ENCODE measurements at regions not wholly inside any gene's neighbourhood (a gene's known extent, or its start where the extent isn't known, plus 50 kb on each side); places are given as distances from the start of the nearest gene placed in this dataset.
"Not testable (repeated sequence)": the region's sequence is repeated elsewhere in the genome, so short reads cannot be mapped to it uniquely, and the experiment has no call there.

GRCh38 chr4:189185810-189186432, 754.8 kb upstream of the FRG1 start:
- DNase-seq (ENCODE audit: low read depth): no peak

GRCh38 chr4:189187531-189188052, 753.1 kb upstream of the FRG1 start:
- DNase-seq (ENCODE audit: low read depth): no peak

GRCh38 chr4:189198624-189199023, 742.0 kb upstream of the FRG1 start:
- DNase-seq (ENCODE audit: low read depth): no peak

DNA sequence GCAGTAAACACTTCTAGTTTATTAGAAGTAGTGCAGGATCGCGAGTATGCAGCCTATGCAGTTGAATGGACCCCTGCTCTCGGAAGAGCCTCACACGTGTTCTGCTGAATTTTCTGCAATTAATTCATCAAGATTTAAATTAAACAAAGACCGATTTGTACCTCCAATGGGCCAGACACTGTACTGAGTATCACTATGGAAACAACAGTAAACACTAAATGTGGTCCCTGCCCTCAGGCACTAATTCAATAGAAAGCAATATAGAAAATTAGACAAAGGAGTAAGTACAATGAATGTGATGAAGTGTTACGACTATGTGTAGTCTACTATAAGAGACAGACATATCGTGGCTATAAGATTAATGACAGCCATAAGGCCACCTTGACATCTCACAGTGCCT, 740.3 kb upstream of the FRG1 start:
- no peak for DNase-seq (ENCODE audit: low read depth)

- no peak for DNase-seq (ENCODE audit: low read depth)
These were observed 738.3 kb upstream of the FRG1 start for GRCh38 chr4:189202182-189202868.

DNA sequence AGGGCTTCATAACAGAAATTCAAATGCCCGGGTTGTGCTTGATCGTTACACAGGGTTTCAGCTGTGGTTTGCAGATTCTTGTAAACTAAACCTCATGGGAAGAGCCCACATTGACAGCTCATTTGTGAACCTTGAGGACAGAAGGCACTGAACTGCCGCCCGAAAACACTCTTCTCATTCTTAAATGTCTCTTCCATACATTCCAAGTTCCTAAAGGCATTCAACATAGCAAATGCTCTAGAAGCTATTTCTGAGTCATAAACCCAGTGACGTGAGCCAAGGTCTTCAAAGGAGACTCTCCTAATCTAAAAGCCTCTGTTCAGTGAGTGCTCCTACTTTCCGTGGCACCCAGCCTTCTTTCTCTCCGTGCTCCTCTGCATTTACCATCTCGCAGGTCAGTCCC, 737.8 kb upstream of the FRG1 start:
- DNase-seq (ENCODE audit: low read depth): no peak

GRCh38 chr4:189204616-189205015, 736.1 kb upstream of the FRG1 start:
- no peak for DNase-seq (ENCODE audit: low read depth)

DNA sequence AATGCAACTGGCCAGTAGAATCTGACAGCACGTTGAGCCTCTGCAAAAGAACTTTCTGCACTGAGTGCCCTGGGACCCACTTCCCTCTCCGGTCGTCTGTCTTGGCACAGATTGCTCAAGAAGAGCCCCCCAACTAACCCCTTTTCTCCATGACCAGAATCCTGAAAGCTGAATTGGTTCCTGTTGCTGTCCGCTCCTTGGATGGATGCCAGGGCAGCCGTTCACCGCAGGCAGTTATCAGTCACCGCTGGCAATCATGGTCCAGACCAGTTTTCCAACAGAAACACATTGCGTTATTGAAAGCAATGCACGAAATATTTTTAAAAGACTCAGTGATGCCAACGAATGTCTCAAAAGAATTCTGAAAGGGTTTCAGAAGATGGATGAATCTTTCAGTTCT, 733.7 kb upstream of the FRG1 start:
- no peak for DNase-seq (ENCODE audit: low read depth)

DNA sequence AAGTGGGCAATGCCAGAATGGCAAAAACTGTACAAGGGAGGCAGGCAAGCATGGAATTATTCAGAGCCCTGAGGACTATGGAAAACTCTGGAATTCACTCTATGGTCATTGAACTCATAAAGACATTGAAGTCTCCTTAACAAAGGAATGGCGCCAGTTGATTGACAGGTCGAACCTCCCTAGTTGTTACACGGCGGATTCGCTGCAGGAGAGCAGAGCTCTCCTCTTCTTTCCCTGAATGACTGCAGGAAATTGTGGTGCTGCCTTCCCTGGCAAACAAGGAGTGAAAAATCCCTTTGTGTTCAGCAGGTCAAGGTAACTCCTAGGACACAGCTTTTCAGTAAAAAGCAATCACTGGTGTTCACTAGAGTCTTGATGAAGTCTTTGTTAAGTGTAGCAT, 732.8 kb upstream of the FRG1 start:
- no peak for DNase-seq (ENCODE audit: low read depth)

DNA sequence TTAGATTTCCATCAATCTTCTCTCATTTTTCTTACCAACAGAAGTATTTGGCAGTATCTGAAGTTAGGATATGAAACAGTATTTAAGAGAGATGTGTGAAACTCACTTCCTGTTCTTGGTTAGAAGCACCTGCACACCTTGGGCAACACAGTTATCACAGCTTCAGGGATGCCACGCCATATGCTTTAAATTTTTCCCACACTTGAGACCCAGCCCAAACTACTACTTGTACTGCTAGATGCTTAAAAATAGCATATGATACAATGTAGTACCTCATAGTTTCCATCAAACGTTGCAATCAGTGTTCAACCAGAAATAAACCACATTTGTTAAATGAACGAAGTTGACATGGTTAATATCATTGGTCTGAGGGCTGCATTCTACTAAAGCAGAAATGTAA, 725.1 kb upstream of the FRG1 start:
- DNase-seq (ENCODE audit: low read depth): no peak

DNA sequence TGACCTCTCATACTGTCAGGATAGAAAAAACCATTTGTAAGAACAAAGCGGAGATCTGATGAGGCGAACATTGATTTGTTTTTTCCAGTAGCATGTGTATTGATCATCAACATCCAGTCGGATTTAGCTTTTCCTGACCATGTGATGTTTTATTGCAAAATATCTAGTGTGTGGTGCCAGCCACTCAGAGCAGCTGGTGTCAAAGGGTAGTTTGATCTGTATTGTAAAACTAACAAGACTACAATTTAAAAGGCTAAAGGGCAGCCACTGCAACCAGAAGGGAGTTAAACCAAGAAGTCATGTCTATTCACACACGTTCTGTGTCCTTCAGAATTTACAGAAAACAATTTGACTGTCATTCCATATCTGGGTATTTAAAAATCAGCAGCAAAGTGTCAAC, 719.0 kb upstream of the FRG1 start:
- DNase-seq (ENCODE audit: low read depth): no peak

GRCh38 chr4:189228726-189229125, 711.9 kb upstream of the FRG1 start:
- no peak for DNase-seq (ENCODE audit: low read depth)

DNA sequence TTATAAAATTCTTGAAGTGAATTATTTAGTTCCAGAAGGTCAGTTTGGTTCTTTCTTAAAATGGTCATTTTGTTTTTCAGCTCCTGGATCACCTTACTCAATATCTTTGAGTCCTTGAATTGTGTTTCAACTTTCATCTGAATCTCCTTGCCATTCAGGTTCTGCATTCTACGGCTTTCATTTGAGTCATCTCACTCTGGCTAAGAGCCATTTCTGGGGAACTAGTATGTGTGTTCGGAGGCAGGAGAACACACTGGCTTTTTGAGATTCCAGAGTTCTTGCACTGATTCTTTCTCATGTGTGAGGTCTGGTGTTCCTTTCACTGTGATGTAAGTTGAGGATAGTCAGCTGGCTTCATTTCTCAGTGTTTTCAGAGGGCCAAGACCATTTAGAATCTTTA, 708.4 kb upstream of the FRG1 start:
- no peak for DNase-seq (ENCODE audit: low read depth)

GRCh38 chr4:189233754-189234153, 706.9 kb upstream of the FRG1 start:
- DNase-seq (ENCODE audit: low read depth): not testable (repeated sequence)

- not testable (repeated sequence) for DNase-seq (ENCODE audit: low read depth)
These were observed 705.7 kb upstream of the FRG1 start for GRCh38 chr4:189234948-189235347.

DNA sequence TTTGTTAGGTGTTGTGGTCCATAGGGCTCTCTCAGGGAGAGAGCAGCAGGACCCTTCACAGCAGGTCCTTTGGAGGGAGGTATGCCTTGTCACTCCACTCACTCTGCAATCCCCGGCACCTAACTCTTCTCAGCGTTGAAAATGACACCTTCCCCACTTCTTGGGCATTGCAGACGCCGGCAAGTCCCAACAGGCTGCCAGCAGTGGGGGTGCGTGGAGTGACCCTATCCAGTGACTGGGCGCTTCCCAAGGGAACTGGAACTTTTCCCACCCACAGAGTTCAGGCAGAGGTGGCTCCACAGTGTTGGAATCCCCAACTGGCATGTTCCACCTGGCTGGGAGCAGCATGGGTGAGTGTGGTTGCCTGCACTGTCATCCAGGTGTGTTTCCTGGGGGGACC, 705.1 kb upstream of the FRG1 start:
- DNase-seq (ENCODE audit: low read depth): no peak

DNA sequence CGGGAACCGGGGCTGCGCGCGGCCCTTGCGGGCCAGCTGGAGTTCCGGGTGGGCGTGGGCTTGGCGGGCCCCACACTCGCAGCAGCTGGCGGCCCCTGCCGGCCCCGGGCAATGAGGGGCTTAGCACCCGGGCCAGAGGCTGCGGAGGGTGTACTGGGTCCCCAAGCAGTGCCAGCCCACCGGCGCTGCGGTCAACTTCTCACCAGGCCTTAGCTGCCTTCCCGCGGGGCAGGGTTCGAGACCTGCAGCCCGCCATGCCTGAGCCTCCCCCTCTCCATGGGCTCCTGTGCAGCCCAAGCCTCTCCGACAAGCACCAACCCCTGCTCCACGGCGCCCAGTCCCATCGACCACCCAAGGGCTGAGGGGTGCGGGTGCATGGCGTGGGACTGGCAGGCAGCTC, 704.4 kb upstream of the FRG1 start:
- DNase-seq (ENCODE audit: low read depth): not testable (repeated sequence)

GRCh38 chr4:189237340-189237739, 703.3 kb upstream of the FRG1 start:
- DNase-seq (ENCODE audit: low read depth): no peak

DNA sequence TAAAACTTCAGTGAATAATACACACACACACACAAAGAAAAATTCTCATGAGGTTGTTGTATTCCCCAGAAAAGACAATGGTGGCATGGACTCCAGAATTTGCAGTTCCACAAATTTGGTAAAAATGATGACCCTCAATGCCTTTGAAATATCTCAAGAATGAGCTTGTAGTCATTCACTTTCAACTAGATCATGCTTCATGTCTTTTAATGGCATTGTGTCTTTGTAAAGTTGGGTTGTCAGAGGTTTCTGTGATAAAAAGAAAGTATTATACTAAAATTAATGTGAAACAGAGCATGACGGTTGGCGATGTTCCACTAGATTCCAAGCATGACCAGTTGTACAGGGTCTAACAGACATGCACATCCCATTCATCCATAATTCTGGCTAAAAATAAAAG, 685.0 kb upstream of the FRG1 start:
- no peak for DNase-seq (ENCODE audit: low read depth)

DNA sequence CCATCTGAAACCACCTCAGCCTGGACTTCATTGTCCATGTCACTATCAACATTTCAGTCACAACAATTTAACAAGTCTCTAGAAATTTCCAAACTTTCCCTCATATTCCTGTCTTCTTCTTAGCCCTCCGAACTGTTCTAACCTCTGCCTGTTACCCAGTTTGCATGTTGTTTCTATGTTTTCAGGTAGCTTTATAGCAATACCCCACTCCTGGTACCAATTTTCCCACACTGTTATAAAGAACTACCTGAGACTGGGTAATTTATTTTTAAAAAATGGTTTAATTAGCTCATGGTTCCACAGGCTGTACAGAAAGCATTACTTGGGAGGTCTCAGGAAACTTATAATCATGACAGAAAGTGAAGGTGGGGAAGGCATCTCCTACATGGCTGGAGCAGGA, 679.2 kb upstream of the FRG1 start:
- no peak for DNase-seq (ENCODE audit: low read depth)

- no peak for DNase-seq (ENCODE audit: low read depth)
These were observed 675.2 kb upstream of the FRG1 start for GRCh38 chr4:189265515-189265914.

DNA sequence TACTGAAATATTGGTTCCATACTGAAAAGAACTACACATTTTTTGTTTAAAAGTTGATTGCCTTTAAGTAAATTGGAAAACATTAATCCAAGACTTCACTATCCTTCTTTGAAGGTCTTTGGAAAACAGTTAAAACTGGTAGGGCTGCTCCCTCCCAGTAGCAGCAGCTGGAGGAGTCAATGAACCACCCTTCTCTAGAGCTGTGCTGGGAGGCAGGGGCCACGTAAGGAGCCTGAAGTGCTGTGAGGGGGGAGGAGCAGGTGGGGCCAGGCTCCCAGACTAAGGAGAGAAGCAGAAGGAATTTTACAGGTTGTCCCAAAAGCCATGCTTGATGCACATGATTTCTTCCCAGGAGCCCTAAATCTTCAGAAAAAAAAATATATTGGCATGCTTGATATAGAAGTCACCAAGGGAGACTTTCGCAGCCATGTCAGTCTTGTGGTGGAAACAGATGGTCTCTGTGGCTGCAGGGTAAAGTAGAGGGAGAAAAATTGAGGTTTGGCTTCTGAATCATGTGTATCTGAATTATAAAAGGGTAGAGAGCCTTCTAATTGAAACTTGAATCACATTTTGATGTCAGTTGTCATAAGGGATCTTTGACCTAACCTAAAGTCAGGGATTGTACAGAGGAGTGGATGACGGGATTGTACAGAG, 673.2 kb upstream of the FRG1 start:
- DNase-seq (ENCODE audit: low read depth): no peak

GRCh38 chr4:189278597-189279165, 662.0 kb upstream of the FRG1 start:
- no peak for DNase-seq (ENCODE audit: low read depth)

Measured in activated T-helper 9 cell treated with anti-CD3 and anti-CD28 coated beads, Interleukin-2, amount 50 U/mL, for 16 hours (primary cell).